GM11168 (cell line): ENCODE measurements at regions not wholly inside any gene's neighbourhood (a gene's known extent, or its start where the extent isn't known, plus 50 kb on each side); places are given as distances from the start of the nearest gene placed in this dataset.

Experiments
- in situ Hi-C: fragments of 300-500 bp; cut with MboI; formaldehyde crosslinking; loops from one replicate; pipeline ENCODE4 v1.12.0; 2022; ENCODE audit warnings: low sequenced_read_pairs; ENCODE audit not compliant: unreplicated experiment

- in situ Hi-C loops = loop anchor here (5.0 kb wide), 1 partner anchor 74 kb away; no protein-coding TSS in a partner anchor
Observed at GRCh38 chr17:77501101-77501566, 360.4 kb downstream of the SEC14L1 start.

- in situ Hi-C loops = loop anchor here (5.0 kb wide), 1 partner anchor 75 kb away; no protein-coding TSS in a partner anchor
Observed at GRCh38 chr17:77501751-77502625, 361.2 kb downstream of the SEC14L1 start.

- in situ Hi-C loops = loop anchor here (5.0 kb wide), 1 partner anchor 75 kb away; no protein-coding TSS in a partner anchor
Observed at GRCh38 chr17:77502626-77503292, 362.0 kb downstream of the SEC14L1 start.

- in situ Hi-C loops = loop anchor here (5.0 kb wide), 1 partner anchor 76 kb away; no protein-coding TSS in a partner anchor
Observed at GRCh38 chr17:77503293-77503655, 362.5 kb downstream of the SEC14L1 start.

- in situ Hi-C loops = loop anchor here (5.0 kb wide), 1 partner anchor 77 kb away; no protein-coding TSS in a partner anchor
Observed at GRCh38 chr17:77503916-77504651, 363.3 kb downstream of the SEC14L1 start.

GRCh38 chr17:77504652-77505155 is 363.9 kb downstream of the SEC14L1 start:
- in situ Hi-C loops = loop anchor here (5.0 kb wide), 1 partner anchor 77 kb away; no protein-coding TSS in a partner anchor

GRCh38 chr17:77505181-77505639 is 364.4 kb downstream of the SEC14L1 start:
- in situ Hi-C loops = no loop called here

- in situ Hi-C loops = no loop called here
Observed at GRCh38 chr17:77506371-77506991, 365.7 kb downstream of the SEC14L1 start.

GRCh38 chr17:77507111-77507885 is 366.5 kb downstream of the SEC14L1 start:
- in situ Hi-C loops = no loop called here

GRCh38 chr17:77508047-77508715 is 367.4 kb downstream of the SEC14L1 start:
- in situ Hi-C loops = no loop called here

GRCh38 chr17:77509089-77509488 is 368.3 kb downstream of the SEC14L1 start:
- in situ Hi-C loops = no loop called here

- in situ Hi-C loops = no loop called here
Observed at GRCh38 chr17:77509599-77509998, 368.8 kb downstream of the SEC14L1 start.

- in situ Hi-C loops = no loop called here
Observed at GRCh38 chr17:77510133-77510796, 369.5 kb downstream of the SEC14L1 start.

- in situ Hi-C loops = no loop called here
Observed at GRCh38 chr17:77511514-77512061, 370.8 kb downstream of the SEC14L1 start.

GRCh38 chr17:77512062-77512946 is 371.5 kb downstream of the SEC14L1 start:
- in situ Hi-C loops = no loop called here

GRCh38 chr17:77513045-77513444 is 372.3 kb downstream of the SEC14L1 start:
- in situ Hi-C loops = no loop called here

- in situ Hi-C loops = no loop called here
Observed at GRCh38 chr17:77515227-77515626, 374.5 kb downstream of the SEC14L1 start.
